ENCODE measurements at regions not wholly inside any gene's neighbourhood (a gene's known extent, or its start where the extent isn't known, plus 50 kb on each side); places are given as distances from the start of the nearest gene placed in this dataset.

DNA sequence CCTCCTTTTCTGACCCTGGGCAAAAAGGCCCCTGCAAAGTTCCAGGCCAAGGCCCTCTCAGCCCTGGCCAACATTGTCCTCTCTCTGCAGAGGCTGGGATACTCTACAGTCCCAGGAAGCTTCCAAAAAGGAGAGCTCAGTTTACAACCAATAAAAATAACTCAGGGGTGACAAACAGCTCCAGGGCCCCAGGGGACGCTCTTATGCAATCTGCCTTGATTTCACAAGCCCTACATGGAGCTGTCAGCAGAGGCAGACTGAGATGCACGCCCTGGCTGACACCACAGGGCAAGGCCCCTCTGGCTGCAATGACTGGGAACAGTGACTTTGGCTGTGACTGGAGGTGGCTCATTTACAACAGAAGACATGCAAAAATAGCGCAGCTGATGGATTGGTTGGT lies 129.0 kb upstream of the MED13L start:
- peak in 1 of 6 experiments; percentile 6 for TF ChIP-seq CTCF (IDR thresholded peaks at IDR 0.05)
- no peak for TF ChIP-seq POLR2A (IDR thresholded peaks at IDR 0.05)
- TF ChIP-seq POLR2AphosphoS5 (IDR thresholded peaks at IDR 0.05): peak; percentile 82 to 88

Data from upper lobe of left lung (tissue), 4 donors.